Smooth muscle cell (in vitro differentiated cells): ENCODE measurements at regions not wholly inside any gene's neighbourhood (a gene's known extent, or its start where the extent isn't known, plus 50 kb on each side); places are given as distances from the start of the nearest gene placed in this dataset.

Experiments used
- DNase-seq: peaks from one replicate; lab custom pipeline; 2025; ENCODE audit not compliant: unreplicated experiment; lab: John Stamatoyannopoulos, UW
- H2AFZ ChIP-seq: fragments of 200-600 bp; sonication (generic); 2 replicates; pipeline ENCODE4 v1.6.0; 2016; ENCODE audit warnings: antibody characterized with exemption, low read depth, mild to moderate bottlenecking
- H3F3A ChIP-seq: fragments of 200-600 bp; sonication (generic); 2 replicates; pipeline ENCODE4 v1.6.0; 2017; ENCODE audit warnings: antibody characterized with exemption, low read depth
- H3K27ac ChIP-seq: fragments of 200-600 bp; sonication (generic); 2 replicates; pipeline ENCODE4 v1.5.1; 2016; ENCODE audit warnings: low read depth, mild to moderate bottlenecking
- H3K27me3 ChIP-seq: fragments of 200-600 bp; sonication (generic); 2 replicates; pipeline ENCODE4 v1.6.1; 2016; ENCODE audit warnings: low read depth, mild to moderate bottlenecking
- H3K36me3 ChIP-seq: fragments of 200-600 bp; sonication (generic); 2 replicates; pipeline ENCODE4 v1.5.1; 2016; ENCODE audit warnings: low read depth
- H3K4me1 ChIP-seq: fragments of 200-600 bp; sonication (generic); 2 replicates; pipeline ENCODE4 v1.5.1; 2016; ENCODE audit warnings: low read depth
- H3K4me2 ChIP-seq: fragments of 200-600 bp; sonication (generic); 2 replicates; pipeline ENCODE4 v1.6.0; 2016; ENCODE audit warnings: mild to moderate bottlenecking
- H3K4me3 ChIP-seq: fragments of 200-600 bp; sonication (generic); 2 replicates; pipeline ENCODE4 v1.5.1; 2016; ENCODE audit warnings: mild to moderate bottlenecking
- H3K79me2 ChIP-seq: fragments of 200-600 bp; sonication (generic); 2 replicates; pipeline ENCODE4 v1.6.0; 2016; ENCODE audit warnings: low read depth, mild to moderate bottlenecking
- H3K9ac ChIP-seq: fragments of 200-600 bp; sonication (generic); 2 replicates; pipeline ENCODE4 v1.6.0; 2016; ENCODE audit warnings: low read depth
- H3K9me3 ChIP-seq: fragments of 200-600 bp; sonication (generic); replicated peaks from 2 replicates; pipeline ENCODE4 v1.5.1; 2016; ENCODE audit warnings: low read depth
- H4K20me1 ChIP-seq: fragments of 200-600 bp; sonication (generic); 2 replicates; pipeline ENCODE4 v1.6.0; 2016; ENCODE audit warnings: low read depth
- CTCF ChIP-seq: fragments of 200-600 bp; sonication (generic); IDR thresholded peaks from 2 replicates; pipeline ENCODE4 v1.5.1; 2017; ENCODE audit warnings: borderline replicate concordance, mild to moderate bottlenecking, antibody characterized with exemption; ENCODE audit not compliant: insufficient read depth, poor library complexity, severe bottlenecking
- WGBS: methylation state at CpG from one replicate; pipeline ENCODE4 v1.1.7; 2016; ENCODE audit warnings: low lambda C conversion rate; 5-methylcytosine and 5-hydroxymethylcytosine counted together

- Histone ChIP-seq H2AFZ (no peak overlapping the region), H3F3A (no peaks in the 10 kb centered on the region), H3K4me3 (no peak overlapping the region), H3K79me2 (no peaks in the 10 kb centered on the region), H4K20me1 (no peaks in the 10 kb centered on the region), H3K27ac (no peak overlapping the region), H3K27me3 (no peaks in the 10 kb centered on the region), H3K36me3 (no peaks in the 10 kb centered on the region), H3K9me3 (no peaks in the 10 kb centered on the region), H3K4me1 (no peaks in the 10 kb centered on the region), H3K9ac (no peak overlapping the region), H3K4me2 (no peak overlapping the region)
- WGBS: 49% methylated on average over 3 of the region's 3 CpGs
- DNase-seq: no peak
- TF ChIP-seq CTCF: no peak
These were observed 899.5 kb upstream of the INTU start for GRCh38 chr4:126733301-126733700.

- no peaks in the 10 kb centered on the region for H3K27me3 ChIP-seq
- H3K9me3 ChIP-seq: no peaks in the 10 kb centered on the region
- H3K27ac ChIP-seq: no peak overlapping the region
- H3K79me2 ChIP-seq: no peaks in the 10 kb centered on the region
- TF ChIP-seq CTCF: no peak
- WGBS: 60% methylated on average over 2 of the region's 2 CpGs
- no peaks in the 10 kb centered on the region for H3K36me3 ChIP-seq
- no peaks in the 10 kb centered on the region for H3F3A ChIP-seq
- H3K4me3 ChIP-seq: no peak overlapping the region
- H3K4me2 ChIP-seq: no peak overlapping the region
- no peak for DNase-seq
- H3K4me1 ChIP-seq: no peaks in the 10 kb centered on the region
- H4K20me1 ChIP-seq: no peaks in the 10 kb centered on the region
- H3K9ac ChIP-seq: no peak overlapping the region
- no peak overlapping the region for H2AFZ ChIP-seq
These were observed 898.3 kb upstream of the INTU start for GRCh38 chr4:126734465-126734864.

- Histone ChIP-seq H3K9ac (no peak overlapping the region), H3K4me2 (no peak overlapping the region), H3F3A (no peaks in the 10 kb centered on the region), H4K20me1 (no peaks in the 10 kb centered on the region), H3K4me1 (no peaks in the 10 kb centered on the region), H3K36me3 (no peaks in the 10 kb centered on the region), H3K4me3 (no peak overlapping the region), H3K9me3 (no peaks in the 10 kb centered on the region), H2AFZ (no peak overlapping the region), H3K27ac (no peak overlapping the region), H3K79me2 (no peaks in the 10 kb centered on the region), H3K27me3 (no peaks in the 10 kb centered on the region)
- 91% methylated on average over 3 of the region's 3 CpGs for WGBS
- no peak for TF ChIP-seq CTCF
- DNase-seq: no peak
These were observed 897.2 kb upstream of the INTU start for GRCh38 chr4:126735294-126736132.

GRCh38 chr4:126736133-126736518 lies 896.6 kb upstream of the INTU start:
- Histone ChIP-seq H3K27ac (no peak overlapping the region), H3K79me2 (no peaks in the 10 kb centered on the region), H3K27me3 (no peaks in the 10 kb centered on the region), H3K9me3 (no peaks in the 10 kb centered on the region), H2AFZ (no peak overlapping the region), H3K4me1 (no peaks in the 10 kb centered on the region), H3K36me3 (no peaks in the 10 kb centered on the region), H3K4me2 (no peak overlapping the region), H4K20me1 (no peaks in the 10 kb centered on the region), H3K4me3 (no peak overlapping the region), H3F3A (no peaks in the 10 kb centered on the region), H3K9ac (no peak overlapping the region)
- DNase-seq: no peak
- 96% methylated on average over 3 of the region's 3 CpGs for WGBS
- TF ChIP-seq CTCF: no peak
